Activated T-helper 17 cell treated with anti-CD3 and anti-CD28 coated beads, Interleukin-2, amount 50 U/mL, for 72 hours (primary cell): ENCODE measurements at regions not wholly inside any gene's neighbourhood (a gene's known extent, or its start where the extent isn't known, plus 50 kb on each side); places are given as distances from the start of the nearest gene placed in this dataset.
"Not testable (repeated sequence)": the region's sequence is repeated elsewhere in the genome, so short reads cannot be mapped to it uniquely, and the experiment has no call there.

Source experiments
- ATAC-seq: fragments of 150-1000 bp; cut with Tn5 transposase; replicated peaks from 2 replicates; pipeline ENCODE4 v1.10.0; 2021; ENCODE audit warnings: mild to moderate bottlenecking, moderate library complexity
- H3K27ac Mint-ChIP-seq: one replicate; pipeline ENCODE4 v1.8.0; 2022; ENCODE audit warnings: mixed read lengths
- H3K27me3 Mint-ChIP-seq: one replicate; pipeline ENCODE4 v1.8.0; 2022; ENCODE audit warnings: mixed read lengths
- H3K36me3 Mint-ChIP-seq: one replicate; pipeline ENCODE4 v1.8.0; 2022; ENCODE audit warnings: low read depth, mild to moderate bottlenecking, mixed read lengths
- H3K4me1 Mint-ChIP-seq: one replicate; pipeline ENCODE4 v1.8.0; 2022; ENCODE audit warnings: mixed read lengths
- H3K4me3 Mint-ChIP-seq: one replicate; pipeline ENCODE4 v1.8.0; 2022; ENCODE audit warnings: mild to moderate bottlenecking, mixed read lengths
- H3K9me3 Mint-ChIP-seq: one replicate; pipeline ENCODE4 v1.8.0; 2022; ENCODE audit warnings: mixed read lengths

DNA sequence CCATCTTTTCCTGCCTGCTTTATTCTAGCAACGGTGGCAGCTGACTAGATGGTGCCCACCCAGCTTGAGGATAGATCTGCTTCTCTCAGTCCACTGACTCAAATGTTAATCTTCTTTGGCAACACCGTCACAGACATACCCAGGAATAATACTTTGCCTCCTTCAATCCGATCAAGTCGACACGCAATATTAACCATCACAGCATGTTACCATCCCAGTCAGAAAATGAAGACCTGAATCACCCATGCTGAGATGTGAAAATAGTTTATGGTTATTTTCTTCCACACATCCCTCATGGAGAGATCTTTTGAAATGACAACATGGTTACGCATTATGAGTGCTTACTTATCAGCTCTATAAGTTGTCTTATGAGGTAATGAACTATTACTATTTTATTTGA lies 392.8 kb downstream of the SEC23A start:
- Mint-ChIP-seq H3K9me3 (peaks cover 4% of the 10 kb centered on the region), H3K27me3 (peaks cover 4% of the 10 kb centered on the region), H3K27ac (no peak overlapping the region), H3K4me1 (no peaks in the 10 kb centered on the region), H3K4me3 (no peak overlapping the region), H3K36me3 (no peaks in the 10 kb centered on the region)
- no peak for ATAC-seq

DNA sequence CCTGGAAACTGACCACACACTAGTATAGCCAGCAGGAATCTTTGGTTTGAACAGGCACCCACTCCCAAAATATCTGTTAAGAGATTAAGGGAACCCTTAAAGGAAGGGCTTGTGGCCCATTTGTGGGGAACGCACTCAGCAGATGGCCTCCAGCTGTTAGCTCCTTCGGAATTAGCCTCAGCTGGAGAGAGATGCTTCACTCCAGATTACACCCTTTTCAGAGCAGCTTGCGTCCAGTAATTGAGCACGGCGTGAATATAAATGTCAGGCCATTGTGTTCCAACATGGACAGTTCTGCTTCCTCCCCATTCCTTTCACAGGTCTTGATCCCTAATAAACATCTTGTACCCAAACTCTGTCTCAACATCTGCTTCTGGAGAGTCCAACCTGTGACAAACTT lies 397.8 kb downstream of the SEC23A start:
- ATAC-seq = no peak
- Mint-ChIP-seq H3K4me3 (no peak overlapping the region), H3K9me3 (no peaks in the 10 kb centered on the region), H3K36me3 (no peaks in the 10 kb centered on the region), H3K4me1 (no peaks in the 10 kb centered on the region), H3K27me3 (no peaks in the 10 kb centered on the region), H3K27ac (no peak overlapping the region)

DNA sequence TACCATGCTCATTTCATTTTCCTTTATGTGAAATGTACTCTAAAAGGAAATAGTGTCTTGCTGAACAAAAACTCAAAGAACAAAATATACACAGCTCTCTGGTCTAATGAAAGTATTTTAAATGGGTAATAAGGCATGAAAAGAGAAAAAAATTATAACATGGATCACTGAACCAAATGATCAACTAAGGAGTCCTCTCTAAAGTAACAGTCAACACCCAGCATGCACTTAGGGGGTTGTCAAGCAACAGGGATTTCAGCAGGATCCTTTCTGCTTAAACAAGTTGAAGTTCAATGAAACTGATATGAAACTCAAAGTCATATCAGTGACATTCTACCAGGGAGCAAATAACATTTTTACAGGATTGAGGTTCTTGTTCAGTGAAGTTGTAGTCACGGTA lies 398.8 kb downstream of the SEC23A start:
- ATAC-seq = no peak
- Mint-ChIP-seq H3K27me3 (no peaks in the 10 kb centered on the region), H3K36me3 (no peaks in the 10 kb centered on the region), H3K4me1 (no peaks in the 10 kb centered on the region), H3K4me3 (no peak overlapping the region), H3K27ac (no peak overlapping the region), H3K9me3 (no peaks in the 10 kb centered on the region)

DNA sequence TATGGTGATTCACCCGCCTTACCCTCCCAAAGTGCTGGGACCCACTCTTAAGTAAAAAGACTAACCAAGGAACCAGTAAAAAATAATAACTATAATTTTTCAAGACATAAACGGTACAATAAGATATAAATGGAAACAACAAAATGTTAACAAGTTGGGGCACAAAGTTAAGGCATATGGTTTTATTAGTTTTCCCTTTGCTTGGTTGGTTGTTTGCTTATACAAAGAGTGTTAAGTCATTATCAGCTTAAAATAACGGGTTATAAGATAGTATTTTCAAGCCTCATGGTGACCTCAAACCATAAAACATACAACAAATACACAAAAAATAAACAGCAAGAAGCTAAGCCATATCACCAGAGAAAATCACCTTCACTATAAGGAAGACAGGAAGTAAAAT lies 406.1 kb downstream of the SEC23A start:
- Mint-ChIP-seq H3K4me3 (no peak overlapping the region), H3K27ac (no peak overlapping the region), H3K4me1 (no peaks in the 10 kb centered on the region), H3K36me3 (no peaks in the 10 kb centered on the region), H3K9me3 (peaks cover 8% of the 10 kb centered on the region), H3K27me3 (peaks cover 3% of the 10 kb centered on the region)
- ATAC-seq = no peak

DNA sequence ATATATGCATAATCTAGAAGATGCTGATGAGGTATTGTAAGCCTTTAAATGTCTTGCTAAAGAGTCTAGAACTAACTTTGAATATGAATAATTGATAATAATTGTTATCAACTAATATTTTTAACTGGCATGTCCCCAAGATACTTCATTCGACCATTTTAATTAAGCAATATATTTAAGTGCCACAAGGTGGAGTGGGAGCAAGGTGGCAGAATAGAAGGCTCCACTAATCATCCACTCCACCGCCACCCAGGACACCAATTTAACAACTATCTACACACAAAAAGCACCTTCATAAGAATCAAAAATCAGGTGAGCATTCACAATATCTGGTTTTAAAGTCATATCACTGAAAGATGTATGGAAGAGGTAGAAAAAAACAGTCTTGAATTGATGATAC lies 409.6 kb downstream of the SEC23A start:
- H3K9me3 Mint-ChIP-seq = peaks cover 8% of the 10 kb centered on the region
- no peak for ATAC-seq
- H3K27ac Mint-ChIP-seq = no peak overlapping the region
- H3K4me1 Mint-ChIP-seq = no peaks in the 10 kb centered on the region
- peaks cover 3% of the 10 kb centered on the region for H3K27me3 Mint-ChIP-seq
- H3K4me3 Mint-ChIP-seq = no peak overlapping the region
- H3K36me3 Mint-ChIP-seq = no peaks in the 10 kb centered on the region

DNA sequence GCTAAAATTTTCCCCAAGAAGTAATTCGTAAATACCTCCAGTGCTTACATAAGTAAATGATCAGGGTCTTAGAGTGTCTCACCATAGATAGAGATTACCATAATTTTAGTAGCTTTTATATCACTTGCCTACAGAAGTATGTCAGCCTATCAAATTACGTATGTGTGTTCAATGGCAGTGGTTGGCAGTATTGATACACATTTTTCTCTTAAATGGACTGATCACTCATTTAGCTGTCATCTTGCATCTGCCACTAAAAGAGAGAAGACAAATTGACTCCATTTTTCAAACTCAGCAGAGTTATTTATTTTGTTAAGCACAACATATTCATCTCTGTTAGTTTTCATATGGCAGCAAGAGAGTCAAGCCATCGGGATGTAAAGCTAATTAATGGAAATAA lies 413.1 kb upstream of the CLEC14A start:
- ATAC-seq = no peak
- no peak overlapping the region for H3K4me3 Mint-ChIP-seq
- peaks cover 20% of the 10 kb centered on the region for H3K9me3 Mint-ChIP-seq
- no peaks in the 10 kb centered on the region for H3K4me1 Mint-ChIP-seq
- H3K27ac Mint-ChIP-seq = no peak overlapping the region
- H3K27me3 Mint-ChIP-seq = no peaks in the 10 kb centered on the region
- H3K36me3 Mint-ChIP-seq = no peaks in the 10 kb centered on the region

DNA sequence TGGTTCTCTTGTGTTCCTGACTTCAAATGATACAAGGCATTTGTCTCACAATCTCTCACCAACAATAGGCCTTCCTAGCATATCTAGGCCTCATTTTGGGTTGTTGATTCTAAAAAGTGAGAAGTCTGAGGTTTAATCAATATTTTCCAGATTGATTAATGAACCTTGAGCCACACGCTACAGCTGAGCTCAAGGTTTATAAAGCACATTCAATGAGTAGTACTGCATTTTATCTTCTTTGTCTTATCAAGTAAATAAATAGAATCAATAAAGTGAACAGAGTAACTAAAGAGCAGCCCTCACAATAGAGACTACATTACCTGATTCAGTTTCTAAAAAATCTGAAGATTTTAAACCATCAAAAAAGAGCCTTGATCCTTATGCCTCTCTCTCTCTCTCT lies 407.5 kb upstream of the CLEC14A start:
- Mint-ChIP-seq H3K36me3 (no peaks in the 10 kb centered on the region), H3K27ac (no peak overlapping the region), H3K4me1 (no peaks in the 10 kb centered on the region), H3K4me3 (no peak overlapping the region), H3K27me3 (no peaks in the 10 kb centered on the region), H3K9me3 (peaks cover 5% of the 10 kb centered on the region)
- no peak for ATAC-seq

DNA sequence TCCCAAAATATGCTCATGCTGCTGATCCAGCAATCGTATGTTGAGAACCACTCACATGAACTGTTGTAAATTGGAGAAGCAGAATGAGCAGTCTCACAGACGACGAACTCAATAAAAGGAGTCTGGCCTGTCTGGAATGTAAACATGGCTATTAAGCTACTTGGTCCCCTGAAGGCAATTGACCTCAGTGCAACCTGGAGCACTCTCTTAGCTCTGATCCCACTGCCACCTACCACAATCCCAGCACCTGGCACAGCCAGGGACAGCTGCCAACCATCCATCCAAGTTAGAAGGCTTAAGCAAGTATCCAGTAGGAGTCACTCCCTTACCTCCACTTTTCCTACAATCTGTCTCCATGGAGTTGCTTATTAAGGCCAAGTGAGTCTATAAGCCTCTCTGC lies 406.9 kb upstream of the CLEC14A start:
- ATAC-seq = no peak
- no peak overlapping the region for H3K27ac Mint-ChIP-seq
- no peaks in the 10 kb centered on the region for H3K27me3 Mint-ChIP-seq
- no peak overlapping the region for H3K4me3 Mint-ChIP-seq
- H3K4me1 Mint-ChIP-seq = no peaks in the 10 kb centered on the region
- peaks cover 5% of the 10 kb centered on the region for H3K9me3 Mint-ChIP-seq
- H3K36me3 Mint-ChIP-seq = no peaks in the 10 kb centered on the region

DNA sequence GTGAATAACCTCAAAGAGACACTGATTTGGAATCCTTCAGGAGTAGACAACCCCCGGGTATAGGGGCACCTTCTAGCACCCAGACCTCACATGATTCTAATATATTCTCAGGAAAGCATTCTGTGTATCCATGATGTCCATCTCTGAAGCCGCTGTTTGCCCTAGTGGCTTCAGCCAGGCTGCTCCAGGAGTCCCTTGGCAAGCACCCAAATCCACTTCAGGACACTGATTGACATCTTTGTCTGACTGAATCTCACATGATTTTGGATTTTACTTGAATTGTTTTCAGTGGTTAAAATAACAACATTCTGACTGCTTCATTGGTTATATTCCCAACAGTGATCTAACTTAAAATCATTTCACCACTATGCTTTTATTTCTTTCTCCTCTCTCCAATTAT lies 390.5 kb upstream of the CLEC14A start:
- Mint-ChIP-seq H3K9me3 (no peaks in the 10 kb centered on the region), H3K4me1 (no peaks in the 10 kb centered on the region), H3K36me3 (no peaks in the 10 kb centered on the region), H3K4me3 (no peak overlapping the region), H3K27me3 (no peaks in the 10 kb centered on the region), H3K27ac (no peak overlapping the region)
- ATAC-seq = no peak

DNA sequence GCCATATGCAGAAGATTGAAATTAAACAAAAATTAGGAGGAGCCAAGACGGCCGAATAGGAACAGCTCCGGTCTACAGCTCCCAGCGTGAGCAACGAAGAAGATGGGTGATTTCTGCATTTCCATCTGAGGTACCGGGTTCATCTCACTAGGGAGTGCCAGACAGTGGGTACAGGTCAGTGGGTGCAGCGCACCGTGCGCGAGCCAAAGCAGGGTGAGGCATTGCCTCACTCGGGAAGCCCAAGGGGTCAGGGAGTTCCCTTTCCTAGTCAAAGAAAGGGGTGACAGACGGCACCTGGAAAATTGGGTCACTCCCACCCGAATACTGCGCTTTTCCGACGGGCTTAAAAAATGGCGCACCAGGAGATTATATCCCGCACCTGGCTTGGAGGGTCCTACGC lies 379.0 kb upstream of the CLEC14A start:
- H3K36me3 Mint-ChIP-seq, H3K27ac Mint-ChIP-seq, H3K4me3 Mint-ChIP-seq, H3K4me1 Mint-ChIP-seq, H3K27me3 Mint-ChIP-seq, ATAC-seq, H3K9me3 Mint-ChIP-seq: not testable (repeated sequence)

DNA sequence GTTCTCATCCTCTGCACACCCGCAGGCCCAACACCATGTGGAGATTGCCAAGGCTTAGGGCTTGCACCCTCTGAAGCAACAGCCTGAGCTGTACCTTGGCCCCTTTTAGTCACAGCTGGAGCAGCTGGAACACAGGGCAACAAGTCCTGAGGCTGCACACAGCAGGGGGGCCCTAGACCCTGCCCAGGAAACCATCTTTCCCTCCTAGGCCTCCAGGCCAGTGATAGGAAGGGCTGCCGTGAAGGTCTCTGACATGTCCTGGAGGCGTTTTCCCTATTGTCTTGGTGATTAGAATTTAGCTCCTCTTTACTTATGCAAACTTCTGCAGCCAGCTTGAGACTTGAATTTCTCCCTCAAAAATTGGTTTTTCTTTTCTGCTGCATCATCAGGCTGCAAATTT lies 373.5 kb upstream of the CLEC14A start:
- Mint-ChIP-seq H3K27me3 (no peaks in the 10 kb centered on the region), H3K4me1 (no peaks in the 10 kb centered on the region), H3K9me3 (peaks cover 12% of the 10 kb centered on the region), H3K36me3 (no peaks in the 10 kb centered on the region), H3K4me3 (no peak overlapping the region), H3K27ac (no peak overlapping the region)
- ATAC-seq = no peak

DNA sequence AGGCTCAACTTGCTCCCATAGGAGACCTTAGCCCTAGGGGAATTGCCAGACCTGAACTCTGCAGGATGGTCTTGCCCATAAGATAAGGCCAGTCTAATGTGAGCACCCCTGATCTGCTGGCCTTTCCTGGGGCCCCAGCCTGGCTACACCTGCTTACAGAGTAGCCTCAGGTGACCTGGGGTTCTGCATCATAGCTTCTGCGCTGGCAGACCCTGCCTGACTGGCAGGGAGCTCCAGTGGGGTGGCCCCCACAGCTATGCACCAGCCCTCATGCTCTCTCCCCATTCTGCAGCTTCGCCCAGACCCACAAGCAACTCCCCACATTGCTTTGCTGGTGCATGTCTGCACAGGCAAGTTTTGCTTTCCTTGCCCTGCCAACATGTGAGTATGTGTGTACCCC lies 371.3 kb upstream of the CLEC14A start:
- no peak for ATAC-seq
- H3K27ac Mint-ChIP-seq = no peak overlapping the region
- H3K4me1 Mint-ChIP-seq = no peaks in the 10 kb centered on the region
- no peaks in the 10 kb centered on the region for H3K27me3 Mint-ChIP-seq
- H3K36me3 Mint-ChIP-seq = no peaks in the 10 kb centered on the region
- no peak overlapping the region for H3K4me3 Mint-ChIP-seq
- peaks cover 4% of the 10 kb centered on the region for H3K9me3 Mint-ChIP-seq

DNA sequence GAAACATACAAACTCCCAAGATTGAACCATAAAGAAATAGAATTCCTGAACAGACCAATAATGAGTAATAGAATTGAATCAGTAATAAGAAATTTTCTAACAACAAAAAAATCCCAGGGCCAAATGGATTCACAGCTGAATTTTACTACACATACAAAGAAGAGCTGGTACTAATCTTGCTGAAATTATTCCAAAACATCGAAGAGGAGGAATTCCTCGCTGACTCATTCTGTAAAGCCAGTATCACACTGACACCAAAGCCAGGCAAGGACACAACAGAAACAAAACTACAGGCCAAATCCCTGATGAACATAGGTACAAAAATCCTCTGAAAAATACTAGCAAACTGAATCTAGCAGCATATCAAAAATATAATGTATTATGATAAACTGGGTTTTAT lies 367.8 kb upstream of the CLEC14A start:
- ATAC-seq = no peak
- Mint-ChIP-seq H3K27ac (no peak overlapping the region), H3K9me3 (no peaks in the 10 kb centered on the region), H3K4me1 (no peaks in the 10 kb centered on the region), H3K27me3 (no peaks in the 10 kb centered on the region), H3K36me3 (no peaks in the 10 kb centered on the region), H3K4me3 (no peak overlapping the region)

DNA sequence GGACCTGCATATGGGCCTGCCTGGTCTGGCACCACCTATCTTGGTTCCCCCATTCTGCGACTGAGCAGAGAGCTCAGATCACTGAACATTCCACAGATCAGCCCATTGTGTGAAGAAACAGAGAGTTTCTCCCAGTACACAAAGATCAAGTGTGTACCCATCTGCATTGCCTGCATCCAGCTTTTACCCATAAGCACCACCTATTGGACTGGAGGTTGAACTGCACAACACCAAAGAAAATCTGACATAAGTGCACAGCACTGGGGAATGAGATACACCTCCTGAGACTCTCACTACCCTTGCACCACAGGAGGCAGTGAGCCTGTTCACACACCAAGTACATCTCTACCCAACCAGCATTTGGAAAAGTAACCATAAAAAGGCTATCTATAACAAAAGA lies 362.6 kb upstream of the CLEC14A start:
- Mint-ChIP-seq H3K27ac (no peak overlapping the region), H3K9me3 (no peaks in the 10 kb centered on the region), H3K27me3 (no peaks in the 10 kb centered on the region), H3K36me3 (no peaks in the 10 kb centered on the region), H3K4me3 (no peak overlapping the region), H3K4me1 (no peaks in the 10 kb centered on the region)
- ATAC-seq = no peak

DNA sequence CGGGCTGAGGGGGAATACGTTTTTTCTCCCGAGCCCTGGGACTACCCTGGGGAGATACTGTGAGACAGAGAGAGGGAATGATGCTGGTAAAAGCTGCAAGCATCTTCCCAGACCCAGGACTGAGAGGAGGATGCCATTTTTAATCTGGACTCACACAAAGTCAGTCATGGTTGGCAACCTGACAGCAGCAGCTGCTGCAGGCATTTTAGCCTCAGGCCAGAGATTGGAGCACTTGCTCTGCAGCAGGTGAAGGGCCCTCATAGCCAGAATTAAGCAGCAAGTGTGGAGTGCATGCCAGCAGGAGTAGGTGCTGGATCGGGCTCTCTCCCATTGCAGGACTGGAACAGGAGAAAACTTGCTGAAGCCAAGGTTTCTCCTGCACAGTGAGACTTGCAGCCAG lies 361.1 kb upstream of the CLEC14A start:
- Mint-ChIP-seq H3K36me3 (no peaks in the 10 kb centered on the region), H3K9me3 (no peaks in the 10 kb centered on the region), H3K4me3 (no peak overlapping the region), H3K27me3 (no peaks in the 10 kb centered on the region), H3K4me1 (no peaks in the 10 kb centered on the region), H3K27ac (no peak overlapping the region)
- no peak for ATAC-seq

DNA sequence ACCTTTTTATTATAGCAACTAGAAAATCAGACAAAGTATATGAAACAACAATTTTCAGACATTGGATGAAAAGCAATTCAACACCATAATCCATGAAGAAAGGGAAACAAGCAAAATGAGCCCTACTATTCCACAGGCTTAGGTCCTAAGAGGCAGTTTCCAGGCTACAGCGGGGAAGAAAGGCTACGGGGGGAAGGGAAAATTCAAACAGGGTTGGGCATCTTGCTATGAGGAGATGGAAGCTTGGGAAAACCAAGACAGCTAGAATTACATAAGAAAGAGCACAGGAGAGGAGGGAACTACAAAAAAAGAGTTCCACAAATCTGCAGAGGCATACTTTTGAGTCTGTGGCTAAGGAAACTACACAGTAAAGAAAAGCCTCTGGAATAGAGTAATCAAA lies 356.0 kb upstream of the CLEC14A start:
- no peak overlapping the region for H3K27ac Mint-ChIP-seq
- no peaks in the 10 kb centered on the region for H3K27me3 Mint-ChIP-seq
- no peak for ATAC-seq
- H3K4me3 Mint-ChIP-seq = no peak overlapping the region
- no peaks in the 10 kb centered on the region for H3K36me3 Mint-ChIP-seq
- no peaks in the 10 kb centered on the region for H3K4me1 Mint-ChIP-seq
- H3K9me3 Mint-ChIP-seq = peaks cover 3% of the 10 kb centered on the region
